ENCODE measurements at regions not wholly inside any gene's neighbourhood (a gene's known extent, or its start where the extent isn't known, plus 50 kb on each side); places are given as distances from the start of the nearest gene placed in this dataset.

- TF ChIP-seq POLR2A (IDR thresholded peaks at IDR 0.05; ENCODE audit: borderline replicate concordance, extremely low read depth, insufficient read depth, insufficient read length) (no peak), CTCF (IDR thresholded peaks at IDR 0.05 in 2 of 3, conservative IDR thresholded peaks at IDR 0.05 in 1 of 3; ENCODE audit: borderline replicate concordance in 1 of 3, insufficient read depth in 1 of 3, low read depth in 2 of 3, low read length in 2 of 3) (no peak), SP1 (IDR thresholded peaks at IDR 0.05; ENCODE audit: low read depth) (no peak), TCF7L2 (IDR thresholded peaks at IDR 0.05; ENCODE audit: borderline replicate concordance, extremely low read depth, insufficient read depth, insufficient read length) (no peak), ZNF274 (IDR thresholded peaks at IDR 0.05; ENCODE audit: low read depth, low read length) (no peak), POLR2AphosphoS5 (IDR thresholded peaks at IDR 0.05; ENCODE audit: low read depth, low read length) (no peak), JUND (IDR thresholded peaks at IDR 0.05) (no peak), EGR1 (IDR thresholded peaks at IDR 0.05; ENCODE audit: low read depth) (no peak), RAD21 (IDR thresholded peaks at IDR 0.05; ENCODE audit: low read depth) (no peak), ELF1 (IDR thresholded peaks at IDR 0.05; ENCODE audit: borderline replicate concordance, low read depth) (no peak), EZH2 (IDR thresholded peaks at IDR 0.05) (no peak)
- TF ChIP-seq, protein P1, sequence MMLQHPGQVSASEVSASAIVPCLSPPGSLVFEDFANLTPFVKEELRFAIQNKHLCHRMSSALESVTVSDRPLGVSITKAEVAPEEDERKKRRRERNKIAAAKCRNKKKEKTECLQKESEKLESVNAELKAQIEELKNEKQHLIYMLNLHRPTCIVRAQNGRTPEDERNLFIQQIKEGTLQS (IDR thresholded peaks at IDR 0.05): no peak
- TF ChIP-seq, protein P2, sequence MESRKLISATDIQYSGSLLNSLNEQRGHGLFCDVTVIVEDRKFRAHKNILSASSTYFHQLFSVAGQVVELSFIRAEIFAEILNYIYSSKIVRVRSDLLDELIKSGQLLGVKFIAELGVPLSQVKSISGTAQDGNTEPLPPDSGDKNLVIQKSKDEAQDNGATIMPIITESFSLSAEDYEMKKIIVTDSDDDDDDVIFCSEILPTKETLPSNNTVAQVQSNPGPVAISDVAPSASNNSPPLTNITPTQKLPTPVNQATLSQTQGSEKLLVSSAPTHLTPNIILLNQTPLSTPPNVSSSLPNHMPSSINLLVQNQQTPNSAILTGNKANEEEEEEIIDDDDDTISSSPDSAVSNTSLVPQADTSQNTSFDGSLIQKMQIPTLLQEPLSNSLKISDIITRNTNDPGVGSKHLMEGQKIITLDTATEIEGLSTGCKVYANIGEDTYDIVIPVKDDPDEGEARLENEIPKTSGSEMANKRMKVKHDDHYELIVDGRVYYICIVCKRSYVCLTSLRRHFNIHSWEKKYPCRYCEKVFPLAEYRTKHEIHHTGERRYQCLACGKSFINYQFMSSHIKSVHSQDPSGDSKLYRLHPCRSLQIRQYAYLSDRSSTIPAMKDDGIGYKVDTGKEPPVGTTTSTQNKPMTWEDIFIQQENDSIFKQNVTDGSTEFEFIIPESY (IDR thresholded peaks at IDR 0.05; ENCODE audit: extremely low read depth, insufficient replicate concordance, low read length): no peak
Observed at GRCh38 chr7:114100810-114101209, 182.0 kb upstream of the PPP1R3A start.

Data from HCT116 (cell line).